Gastroesophageal sphincter (tissue), 3 donors: ENCODE measurements at regions not wholly inside any gene's neighbourhood (a gene's known extent, or its start where the extent isn't known, plus 50 kb on each side); places are given as distances from the start of the nearest gene placed in this dataset.

Source experiments
- CTCF ChIP-seq, 4 experiments: fragments of 200-600 bp in 2 of 4; fragments of 450-650 bp in 2 of 4; sonication (generic) in 1 of 4; IDR thresholded peaks; one replicate each; pipeline ENCODE4 v1.5.1; 2017 to 2019; ENCODE audit warnings: antibody characterized with exemption in 4 of 4, mild to moderate bottlenecking in 2 of 4, moderate library complexity in 2 of 4
- EP300 ChIP-seq: sonication (generic); formaldehyde crosslinking; IDR thresholded peaks from one replicate; pipeline ENCODE4 v1.6.1; 2017; ENCODE audit warnings: antibody characterized with exemption, mild to moderate bottlenecking
- POLR2AphosphoS5 ChIP-seq: sonication (generic); formaldehyde crosslinking; IDR thresholded peaks from one replicate; pipeline ENCODE4 v1.6.1; 2017; ENCODE audit warnings: antibody characterized with exemption

GRCh38 chr19:46931202-46931601 lies 70.4 kb downstream of the ARHGAP35 start:
- no peak for TF ChIP-seq CTCF (IDR thresholded peaks at IDR 0.05)
- no peak for TF ChIP-seq EP300
- TF ChIP-seq POLR2AphosphoS5: no peak
